Suprapubic skin (tissue), 4 donors: ENCODE measurements at regions not wholly inside any gene's neighbourhood (a gene's known extent, or its start where the extent isn't known, plus 50 kb on each side); places are given as distances from the start of the nearest gene placed in this dataset.

Experiments used
- CTCF ChIP-seq, 2 donors: fragments of 200-600 bp in 1 of 2; fragments of 450-650 bp in 1 of 2; sonication (generic) in 1 of 2; IDR thresholded peaks; one replicate each; pipeline ENCODE4 v1.5.1; 2016 to 2019; ENCODE audit warnings: antibody characterized with exemption in 2 of 2, mild to moderate bottlenecking in 1 of 2, moderate library complexity in 1 of 2
- EP300 ChIP-seq: sonication (generic); formaldehyde crosslinking; IDR thresholded peaks from one replicate; pipeline ENCODE4 v1.6.1; 2017; ENCODE audit warnings: antibody characterized with exemption
- POLR2A ChIP-seq, 2 donors: fragments of 450-650 bp; IDR thresholded peaks; one replicate each; pipeline ENCODE4 v1.6.1; 2017; ENCODE audit warnings: antibody characterized with exemption in 2 of 2, mild to moderate bottlenecking in 2 of 2, moderate library complexity in 2 of 2
- POLR2AphosphoS5 ChIP-seq, 3 donors: sonication (generic); formaldehyde crosslinking; IDR thresholded peaks; one replicate each; pipeline ENCODE4 v1.6.1; 2017; ENCODE audit warnings: antibody characterized with exemption in 3 of 3

GRCh38 chr9:660227-660626 is 181.3 kb upstream of the DMRT1 start:
- TF ChIP-seq EP300 (no peak), CTCF (IDR thresholded peaks at IDR 0.05) (no peak), POLR2A (IDR thresholded peaks at IDR 0.05) (no peak), POLR2AphosphoS5 (IDR thresholded peaks at IDR 0.05) (no peak)
